Activated naive CD4-positive, alpha-beta T cell (primary cell): ENCODE measurements at regions not wholly inside any gene's neighbourhood (a gene's known extent, or its start where the extent isn't known, plus 50 kb on each side); places are given as distances from the start of the nearest gene placed in this dataset.

Source experiments
- DNase-seq, 4 experiments: peaks; one replicate each; lab custom pipeline; 2025; lab: John Stamatoyannopoulos, UW

DNA sequence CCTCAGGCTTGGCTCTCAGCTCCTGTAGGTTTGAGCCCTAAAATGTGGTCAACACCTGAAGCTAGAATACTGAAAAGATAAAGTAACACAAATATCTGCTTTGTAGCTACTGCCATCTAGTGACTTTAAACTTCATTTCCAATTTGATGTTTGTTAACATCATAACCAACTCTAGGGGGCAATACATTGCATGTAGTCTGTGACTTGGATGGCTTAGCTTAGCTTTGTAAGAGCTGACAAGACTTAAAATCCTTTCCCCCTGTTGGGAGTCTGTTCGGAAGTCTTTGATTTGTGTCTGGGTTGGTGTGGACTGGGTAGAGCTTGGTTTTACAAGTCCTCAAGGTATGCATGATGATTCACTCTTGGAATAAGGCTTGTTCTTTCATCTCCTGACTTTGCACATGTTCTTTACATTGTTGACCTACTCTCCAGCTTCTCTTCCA, 51.7 kb downstream of the SCN11A start:
- DNase-seq, result no peak

DNA sequence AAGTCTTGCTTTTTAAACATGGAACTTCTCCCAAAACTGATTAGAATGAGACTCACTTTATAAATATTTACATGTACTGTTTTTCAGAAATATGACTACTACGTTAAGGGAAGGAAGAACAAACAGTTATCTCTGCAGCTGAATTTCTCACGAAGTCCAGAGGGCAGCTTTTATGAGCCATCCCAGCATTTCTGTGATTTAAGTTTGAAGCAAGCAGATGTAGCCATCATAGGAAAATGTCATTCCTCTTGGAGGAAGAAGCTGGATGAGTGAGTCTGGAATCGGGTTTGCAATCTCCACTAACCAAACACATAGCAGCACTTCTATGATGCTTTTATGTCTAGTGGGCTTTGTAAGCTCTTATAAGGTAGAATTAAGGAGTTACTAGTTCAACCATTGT, 53.7 kb downstream of the SCN11A start:
- no peak for DNase-seq

DNA sequence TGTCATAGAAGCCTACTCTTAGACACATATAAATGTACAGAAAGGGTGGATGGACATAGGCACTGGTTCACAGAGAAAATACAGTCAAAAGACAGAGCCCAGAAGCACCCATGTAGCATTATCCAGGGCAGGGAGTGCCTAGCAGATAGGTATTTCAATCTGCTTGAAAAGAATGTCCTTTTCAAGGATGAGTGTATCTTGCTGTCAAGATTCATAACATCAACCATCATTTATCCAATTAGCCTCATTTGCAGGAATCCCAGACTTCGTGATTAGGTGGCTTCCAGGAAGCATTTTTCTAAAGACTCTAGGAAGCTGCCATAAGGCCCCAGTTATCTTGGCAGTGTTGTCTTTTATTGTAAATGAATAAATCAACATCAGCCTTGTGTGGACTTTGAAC, 55.6 kb downstream of the SCN11A start:
- DNase-seq, result no peak

DNA sequence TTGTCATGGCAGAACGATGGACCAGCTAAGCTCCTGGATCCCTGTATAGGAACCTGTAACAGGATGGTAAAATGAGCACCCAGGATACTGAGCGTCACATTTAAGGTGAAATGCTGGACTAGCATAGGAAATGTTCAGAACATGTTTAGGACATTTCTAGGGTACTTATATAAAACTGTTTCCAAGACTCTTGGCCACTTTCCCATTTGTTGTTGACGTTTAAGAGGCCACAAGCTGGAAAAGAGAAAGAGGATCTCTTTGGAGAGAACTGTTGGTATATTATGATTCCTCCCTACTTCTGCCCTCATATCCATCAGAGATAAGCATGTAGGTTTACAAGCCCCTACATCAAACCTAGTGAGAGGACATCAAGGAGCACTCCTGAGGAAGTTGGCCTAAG, 57.5 kb downstream of the SCN11A start:
- DNase-seq, result no peak

DNA sequence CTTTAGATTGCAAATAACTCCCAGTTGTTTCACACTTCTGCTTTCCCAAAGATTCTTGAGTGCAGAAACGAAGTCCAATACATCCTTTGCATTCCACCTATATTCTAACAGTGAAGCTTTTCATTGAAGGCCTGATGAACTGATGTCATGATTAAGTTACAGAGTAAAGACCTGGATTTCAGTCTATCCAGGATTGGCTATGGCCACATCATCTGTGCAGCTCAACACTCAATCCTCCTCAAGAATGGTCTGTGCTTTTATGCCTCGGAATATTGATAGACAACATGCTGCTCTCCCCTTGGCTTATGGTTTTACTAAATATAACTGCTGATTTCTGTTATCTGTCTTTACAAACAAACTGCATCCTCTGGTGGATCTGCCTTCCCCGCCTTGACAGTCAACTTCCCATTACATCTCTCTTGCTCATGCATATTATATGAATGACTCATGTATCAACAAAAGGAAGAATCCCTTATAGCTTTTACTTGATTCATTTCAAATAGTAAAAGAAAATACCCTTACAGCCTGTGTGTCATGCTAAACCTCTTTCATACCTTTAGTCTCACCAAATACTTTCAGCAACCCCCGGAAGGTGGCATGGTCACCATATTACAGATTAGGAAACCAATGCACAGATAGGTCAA, 59.5 kb downstream of the SCN11A start:
- no peak for DNase-seq

DNA sequence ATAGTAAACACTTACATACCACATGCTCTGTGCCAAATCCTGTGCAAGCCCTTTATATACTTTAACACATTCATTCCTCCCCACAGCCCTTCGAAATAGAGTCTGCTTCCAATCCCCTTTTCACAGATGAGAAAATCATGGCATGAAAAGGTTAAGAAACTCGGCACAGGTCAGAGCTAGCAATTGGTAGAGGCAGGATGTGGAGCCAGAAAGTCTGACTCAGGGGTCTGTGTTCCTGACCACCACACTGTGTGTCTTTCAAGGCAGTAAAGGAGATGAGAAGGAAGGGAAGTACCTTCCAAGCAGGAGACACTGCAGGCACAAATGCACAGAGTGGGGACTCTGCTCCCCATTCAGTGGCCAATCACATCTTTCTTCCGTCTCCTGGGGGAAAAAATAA, 61.1 kb downstream of the SCN11A start:
- no peak for DNase-seq

DNA sequence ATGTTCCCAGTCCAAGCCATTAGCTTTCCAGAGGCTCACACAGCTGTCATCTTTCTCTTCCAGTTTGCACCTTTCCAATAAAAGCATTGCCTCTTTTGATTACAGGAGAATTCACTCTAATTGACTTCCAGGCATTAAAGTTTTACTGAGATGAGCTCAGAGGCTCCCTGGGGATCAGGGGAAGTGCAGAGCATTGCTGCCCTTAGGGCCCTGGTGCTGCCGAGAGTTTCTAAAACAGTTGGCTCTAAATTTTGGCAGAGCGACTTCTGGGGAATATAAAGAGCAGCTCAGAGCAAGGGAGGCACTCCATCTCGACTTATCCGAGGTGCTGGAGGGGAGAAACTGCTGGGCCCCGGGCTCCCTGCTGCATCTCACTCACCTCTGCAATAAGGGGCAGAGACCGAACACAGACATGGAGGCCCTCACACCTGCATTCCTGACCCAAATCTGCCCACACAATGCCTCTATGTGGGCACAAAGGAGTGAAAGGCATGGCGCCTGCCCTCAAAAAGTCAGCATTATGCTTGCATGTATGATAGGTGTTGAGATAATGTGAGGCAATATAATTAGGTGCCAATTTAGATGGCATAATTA, 61.7 kb downstream of the SCN11A start:
- no peak for DNase-seq

DNA sequence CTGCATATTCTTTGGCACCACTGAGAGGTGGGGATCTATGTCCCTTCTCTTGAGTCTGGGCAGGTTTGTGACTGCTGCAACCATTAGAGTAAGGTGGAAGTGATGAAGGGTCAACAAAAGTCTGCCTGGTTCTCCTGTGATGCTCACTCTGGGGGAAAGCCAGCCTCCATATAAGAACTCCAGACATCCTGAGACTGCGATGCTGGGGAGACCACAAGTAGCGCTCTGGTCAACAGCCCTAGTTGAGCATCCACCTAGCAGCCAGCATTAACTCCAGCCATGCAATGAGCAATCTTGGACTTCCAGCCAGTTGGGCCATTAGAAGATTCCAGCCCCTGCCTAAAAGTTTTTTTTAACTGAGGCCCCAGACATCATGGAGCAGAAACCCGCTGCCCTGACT, 62.8 kb downstream of the SCN11A start:
- DNase-seq, result no peak

DNA sequence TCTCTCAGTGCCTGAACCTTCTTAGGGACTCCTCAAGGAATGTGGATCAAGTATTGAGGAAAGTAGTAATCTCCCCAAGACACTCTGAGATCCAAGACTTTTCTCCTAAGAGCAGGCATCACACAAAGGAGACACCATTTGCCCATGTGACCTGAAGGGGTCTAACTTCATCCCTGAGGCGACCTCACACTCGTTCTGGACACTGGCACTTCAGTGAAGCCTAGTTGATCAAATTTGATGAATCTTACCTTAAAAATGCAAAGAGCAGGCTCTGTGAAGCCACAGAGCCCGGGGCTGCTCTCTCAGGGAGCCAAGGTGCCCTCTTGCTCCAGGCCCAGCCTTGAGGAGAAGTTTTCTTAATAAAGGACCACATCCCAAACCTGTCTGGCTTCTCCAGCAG, 64.3 kb downstream of the SCN11A start:
- DNase-seq, result no peak

DNA sequence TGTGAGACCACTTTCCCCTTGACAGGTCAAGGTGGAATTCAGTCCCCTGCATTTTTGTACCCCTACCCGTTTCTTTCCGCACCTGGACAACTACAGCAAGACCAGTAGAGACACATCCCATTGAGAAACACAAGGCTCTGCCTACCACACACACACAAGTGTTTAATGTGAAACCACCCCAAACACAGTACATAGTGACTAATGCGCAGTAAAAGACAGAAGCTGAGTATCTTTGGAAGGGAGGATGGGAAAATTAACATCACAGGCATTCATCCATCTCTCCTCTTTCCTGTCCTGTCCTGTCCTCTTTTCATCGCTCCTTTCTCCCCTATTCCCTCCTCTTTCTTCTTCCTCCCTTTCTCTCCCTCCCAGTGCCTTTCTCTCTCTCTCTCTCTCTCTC, 64.8 kb downstream of the SCN11A start:
- no peak for DNase-seq

DNA sequence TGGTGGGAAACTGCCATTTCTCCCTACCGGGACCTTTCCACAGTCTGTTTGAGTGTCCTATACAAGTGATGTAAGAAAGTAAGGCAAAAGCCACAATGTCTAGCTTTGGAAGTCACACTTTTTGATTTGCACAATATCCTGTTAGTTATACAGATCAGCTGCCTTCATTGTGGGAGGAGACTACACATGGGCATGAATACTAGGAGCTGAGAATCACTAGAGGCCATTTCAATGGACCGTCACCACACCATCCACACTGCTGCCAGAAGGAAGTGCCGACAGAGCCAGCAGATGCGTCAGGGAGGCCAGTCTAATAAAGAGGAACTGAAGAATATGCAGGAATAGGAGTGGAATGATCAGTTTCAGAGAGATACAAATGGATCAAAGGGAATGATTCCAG, 65.8 kb downstream of the SCN11A start:
- no peak for DNase-seq

DNA sequence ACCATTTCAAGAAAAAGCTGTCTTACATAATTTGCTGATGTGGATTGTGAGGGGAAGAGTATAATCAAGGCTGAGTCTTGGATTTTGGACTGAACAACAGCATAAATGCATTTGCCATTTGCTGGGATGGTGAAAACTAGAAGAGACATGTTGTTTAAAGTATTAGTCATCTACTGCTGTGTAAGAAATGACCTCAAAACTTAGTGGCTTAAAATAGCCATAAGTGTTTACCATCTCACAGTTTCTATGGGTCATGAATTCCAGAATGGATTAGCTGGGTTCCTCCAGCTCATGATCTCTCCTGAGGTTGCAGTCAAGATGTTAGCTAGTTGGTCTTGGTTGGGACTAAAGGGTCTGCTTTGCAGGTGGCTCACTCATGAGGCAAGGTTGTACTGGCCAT, 66.2 kb downstream of the SCN11A start:
- DNase-seq, result no peak

DNA sequence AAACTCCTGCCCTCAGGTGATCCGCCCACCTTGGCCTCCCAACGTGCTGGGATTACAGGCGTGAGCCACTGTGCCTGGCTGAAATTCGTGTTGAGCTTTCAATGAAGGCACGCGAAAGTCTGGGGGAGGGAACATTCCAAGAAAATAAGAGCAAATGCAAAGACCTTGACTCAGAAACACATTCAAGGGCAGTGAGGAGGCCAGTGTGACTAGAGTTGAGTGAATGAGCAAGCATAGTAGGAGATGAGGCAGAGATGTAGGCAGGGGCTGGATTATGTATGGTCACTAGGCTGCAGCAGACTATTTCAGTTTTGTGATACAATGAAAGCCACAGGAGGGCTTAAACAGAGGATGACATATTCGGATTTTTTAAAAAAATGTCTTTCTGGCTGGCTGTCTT, 67.0 kb downstream of the SCN11A start:
- no peak for DNase-seq

DNA sequence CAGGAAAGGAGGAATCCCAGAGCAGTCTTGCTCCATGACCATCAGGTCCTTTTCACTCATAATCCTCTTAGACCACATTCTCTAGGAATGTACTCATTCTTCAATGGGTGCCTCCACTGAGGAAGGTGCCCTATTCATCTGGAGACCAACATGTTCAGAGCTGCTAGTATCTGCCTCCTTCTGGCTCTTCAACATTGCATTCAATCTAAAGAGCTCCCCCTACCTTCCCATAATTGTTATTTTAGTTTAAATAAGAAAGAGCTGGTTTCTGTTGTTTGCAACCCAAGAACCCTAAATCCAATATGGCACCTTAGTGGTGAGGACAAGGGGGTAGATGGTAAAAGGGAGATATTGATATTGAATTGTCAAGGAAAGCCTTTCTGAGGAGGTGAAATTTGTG, 67.6 kb downstream of the SCN11A start:
- no peak for DNase-seq

DNA sequence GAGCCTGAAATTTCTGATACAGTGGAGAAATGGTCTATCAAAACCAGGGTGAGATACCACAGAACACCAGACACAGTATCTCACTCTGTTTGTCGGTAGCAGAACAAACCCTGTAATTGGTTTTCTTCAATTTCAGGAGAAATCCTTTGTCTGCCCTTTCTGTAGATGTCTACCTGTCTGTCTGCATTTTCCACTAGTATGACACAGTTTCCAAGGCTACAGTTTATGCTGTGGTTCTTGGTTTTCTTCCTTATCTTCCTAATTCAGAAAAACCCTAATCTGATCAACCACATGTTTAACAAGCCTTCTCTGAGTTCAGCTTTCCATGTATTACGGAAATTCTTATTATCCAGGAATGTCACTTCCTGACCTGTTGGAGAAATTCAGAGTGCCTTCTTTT, 70.8 kb downstream of the SCN11A start:
- DNase-seq, result no peak

DNA sequence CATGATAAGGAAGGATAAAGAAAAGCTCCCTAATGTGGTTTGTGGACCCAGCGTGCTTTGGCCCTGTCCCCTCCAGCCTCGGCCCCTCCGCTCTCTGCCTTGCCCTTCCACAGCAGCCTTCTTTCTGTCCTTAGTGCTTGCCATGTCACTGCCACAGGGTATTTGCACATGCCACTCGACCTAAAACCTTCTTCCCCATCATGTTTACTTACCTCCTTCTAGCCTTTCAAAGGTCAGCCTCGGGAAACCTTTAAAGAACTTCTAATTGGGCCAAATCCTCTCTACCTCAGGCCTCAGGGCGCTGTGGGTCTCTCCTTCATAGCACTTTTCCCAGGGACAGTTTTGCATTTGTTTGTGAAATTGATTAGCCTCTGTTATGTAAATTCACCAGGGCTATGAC, 73.0 kb downstream of the SCN11A start:
- no peak for DNase-seq

DNA sequence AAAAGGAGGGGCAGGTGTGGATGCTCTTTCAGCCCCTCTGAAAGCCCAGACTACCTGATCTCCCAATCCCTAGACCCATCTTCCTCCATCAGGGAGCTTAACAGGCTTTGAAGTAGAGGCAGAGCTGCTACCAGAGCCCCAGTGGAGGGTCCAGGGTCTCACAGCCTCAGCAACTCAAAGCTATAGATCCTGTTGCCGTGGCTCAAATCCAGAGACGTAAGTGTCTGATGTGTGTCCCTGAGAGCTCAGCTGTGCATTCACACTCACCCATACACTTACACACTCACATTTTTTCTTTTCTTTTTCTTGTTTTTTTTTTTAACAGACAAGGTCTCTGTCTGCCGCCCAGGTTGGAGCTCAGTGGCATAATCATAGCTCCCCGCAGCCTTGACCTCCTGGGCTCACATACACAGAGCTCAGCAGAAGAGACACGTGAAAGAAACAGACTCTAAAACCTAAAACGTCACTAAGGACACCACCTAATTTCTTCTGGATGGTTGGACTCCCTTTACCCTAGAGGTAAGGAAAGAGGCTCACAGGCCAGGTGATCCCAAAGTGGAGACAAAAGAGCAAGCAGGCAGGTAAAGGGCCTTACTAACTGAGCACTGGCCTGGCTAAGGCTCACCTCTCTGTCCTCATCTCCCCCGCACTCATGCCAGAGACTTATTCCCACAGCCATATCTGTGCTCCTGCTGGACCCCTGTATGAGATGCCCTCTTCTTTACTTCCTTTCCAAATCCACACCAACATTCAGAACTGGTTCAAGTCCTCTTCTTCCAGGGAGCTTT, 80.7 kb downstream of the SCN11A start:
- no peak for DNase-seq

DNA sequence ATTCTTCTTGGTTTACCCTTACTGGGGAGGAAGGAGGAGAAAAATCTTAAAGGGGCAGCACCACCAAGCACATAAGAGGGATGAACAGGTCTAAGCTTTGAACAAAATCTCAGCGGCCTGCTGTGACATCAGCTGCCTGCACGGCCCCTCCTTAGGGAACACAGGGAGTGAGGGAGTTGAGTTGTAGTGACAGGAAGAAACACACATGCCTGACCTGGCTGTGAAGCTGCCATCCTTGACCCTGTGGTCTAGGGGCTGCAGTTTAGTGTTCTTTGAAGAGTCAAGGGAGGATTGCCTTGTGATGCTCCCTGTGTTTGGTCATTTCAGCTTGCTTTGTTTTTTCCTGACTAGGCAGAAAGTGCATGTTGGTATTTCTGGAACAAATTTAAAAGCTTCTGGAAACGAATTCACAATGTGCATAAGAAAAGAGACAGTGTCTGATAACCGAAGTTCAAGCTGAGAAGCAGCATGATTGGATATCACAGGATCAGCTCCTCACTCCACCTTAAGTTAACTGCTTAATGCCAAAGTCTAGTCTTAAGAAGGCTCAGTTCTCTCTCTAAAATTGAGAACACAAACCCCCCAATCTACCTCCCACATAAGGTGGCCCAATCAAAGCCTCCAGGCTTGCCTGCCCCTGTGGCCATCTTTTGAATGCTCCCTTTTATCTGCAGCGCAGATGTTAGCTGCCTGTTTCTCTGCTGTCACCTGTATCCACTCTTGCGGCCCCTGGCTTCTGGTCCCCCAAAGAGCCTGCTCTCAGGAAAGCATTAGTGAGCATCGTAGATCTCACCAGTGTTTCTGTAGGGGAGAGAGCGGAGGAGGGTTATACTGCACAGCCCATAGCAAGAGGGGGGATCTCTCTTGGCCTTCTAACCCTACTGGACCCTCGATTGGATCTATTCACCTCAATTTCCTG, 82.2 kb downstream of the SCN11A start:
- DNase-seq, result no peak

DNA sequence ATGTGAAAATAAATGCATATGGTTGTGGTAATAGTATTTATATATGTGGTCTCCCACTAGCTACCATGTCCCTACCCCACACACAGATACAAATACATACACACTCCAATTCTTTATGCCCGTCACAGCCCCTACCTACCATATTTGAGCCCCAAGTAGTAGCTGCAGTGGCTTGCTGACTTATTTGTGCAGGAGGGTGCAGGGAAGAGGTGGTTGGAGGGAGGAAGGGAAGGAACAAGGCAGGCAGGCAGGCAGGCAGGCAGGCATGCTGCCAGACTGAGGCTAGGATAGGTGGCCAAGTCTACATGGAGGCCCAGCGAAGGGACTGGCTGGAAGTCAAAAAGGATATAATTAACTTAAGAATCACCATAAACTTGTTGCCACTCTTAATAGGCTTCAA, 82.9 kb downstream of the SCN11A start:
- no peak for DNase-seq

DNA sequence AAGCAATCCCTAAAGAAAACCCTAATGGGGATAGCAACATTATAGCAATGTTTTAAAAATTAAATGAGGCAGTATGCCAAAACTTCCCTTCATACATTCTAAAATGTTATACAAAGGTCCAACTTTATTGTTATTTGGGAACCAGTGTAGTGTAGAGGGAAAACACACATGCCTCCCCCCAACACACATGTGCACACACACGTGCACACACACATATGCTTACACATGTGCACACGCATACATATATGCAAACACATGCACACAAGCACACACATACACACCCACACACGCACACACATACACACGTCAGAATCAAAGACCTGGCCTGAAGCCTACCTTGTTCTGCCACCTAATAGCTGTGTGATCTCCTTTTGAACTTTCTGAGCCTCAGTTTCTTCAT, 83.3 kb downstream of the SCN11A start:
- DNase-seq, result no peak

DNA sequence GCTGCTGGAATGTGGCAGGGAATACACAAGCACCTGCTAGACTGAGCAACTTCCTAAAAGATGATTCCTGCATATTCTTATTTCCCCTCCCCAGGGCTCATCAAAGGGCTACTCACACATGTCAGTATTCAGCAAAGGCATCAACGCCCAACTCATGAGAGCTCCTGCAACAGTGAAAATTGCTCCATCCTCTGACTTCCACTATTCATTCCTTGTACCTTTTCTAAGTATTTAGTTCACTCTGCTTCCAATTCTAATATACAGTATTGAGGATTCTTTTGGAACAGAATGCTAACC, 84.1 kb downstream of the SCN11A start:
- DNase-seq, result no peak

DNA sequence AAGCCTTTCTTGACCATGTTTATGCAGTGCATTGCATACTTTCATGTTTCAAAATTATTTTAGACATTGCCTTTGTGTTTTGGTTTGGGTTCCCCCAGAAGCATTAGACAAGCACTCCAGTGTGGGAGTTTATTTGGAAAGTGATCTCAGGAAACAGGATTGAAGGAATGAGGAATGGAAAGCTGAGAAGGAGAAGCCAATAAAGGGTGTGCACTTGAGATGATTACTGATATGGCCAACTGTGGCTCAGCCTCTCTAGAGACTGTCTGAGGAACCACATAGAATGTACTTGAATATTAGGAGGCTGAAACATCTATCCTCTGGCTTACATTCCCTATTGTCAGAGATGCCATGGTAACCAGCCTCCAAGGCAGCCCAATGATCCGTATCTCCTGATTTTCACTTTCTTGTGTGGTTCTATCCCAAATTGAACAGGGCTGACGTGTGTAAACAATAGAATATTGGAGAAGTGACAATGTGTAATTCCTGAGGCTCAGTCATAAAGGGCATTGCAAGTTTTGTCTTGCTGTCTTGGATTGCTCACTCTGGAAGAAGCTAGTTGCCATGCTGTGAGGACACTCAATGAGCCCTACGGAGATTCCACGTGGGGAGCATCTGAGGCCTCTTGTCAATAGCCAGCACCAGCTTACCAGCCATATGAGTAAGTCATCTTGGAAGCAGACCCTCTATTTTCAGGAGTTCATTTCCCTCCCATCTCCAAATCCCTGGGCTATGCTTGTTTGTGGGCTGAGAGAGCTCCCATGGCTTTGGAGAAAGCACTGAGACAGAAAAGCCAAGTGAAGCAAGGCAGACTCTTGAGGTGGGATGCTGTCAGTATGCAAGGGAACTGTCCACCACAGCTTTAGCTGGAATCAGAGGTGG, 84.7 kb downstream of the SCN11A start:
- no peak for DNase-seq
